Kidney tubule cell (primary cell): ENCODE measurements at regions not wholly inside any gene's neighbourhood (a gene's known extent, or its start where the extent isn't known, plus 50 kb on each side); places are given as distances from the start of the nearest gene placed in this dataset.

Source experiments
- DNase-seq: peaks from one replicate; pipeline ENCODE4 v3.0.0-alpha.2; 2018; ENCODE audit warnings: low spot score

DNA sequence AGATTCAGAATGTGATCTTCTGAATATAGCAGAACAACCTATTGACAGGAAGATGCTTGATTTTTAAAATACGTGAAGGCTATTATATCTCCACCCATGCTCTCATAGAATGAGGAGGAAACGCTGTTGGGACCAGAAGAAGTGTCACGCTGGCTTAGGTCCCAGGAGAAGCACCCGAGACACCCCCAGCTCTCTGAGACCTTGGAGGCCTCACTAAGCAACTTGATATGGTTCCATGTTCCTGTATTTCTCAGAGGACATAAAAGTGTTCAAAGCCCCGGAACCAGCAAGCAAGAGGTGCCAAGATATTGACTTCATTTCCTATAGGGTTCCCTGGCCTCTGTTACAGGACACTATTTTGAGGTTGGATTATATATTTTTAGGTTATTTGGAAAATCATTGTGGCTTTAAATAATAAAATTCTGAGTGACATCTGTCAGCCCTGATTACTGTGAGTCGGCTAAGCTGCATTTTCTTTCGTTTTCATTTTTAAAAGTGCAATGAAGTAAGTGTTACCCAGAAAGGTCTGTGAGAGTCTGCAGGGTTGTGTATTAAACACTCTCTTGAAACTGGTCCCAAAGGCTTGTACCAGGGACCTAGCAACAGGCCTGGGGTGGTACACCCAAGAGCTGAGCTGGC lies 400.0 kb downstream of the SOX9 start:
- DNase-seq, result no peak

DNA sequence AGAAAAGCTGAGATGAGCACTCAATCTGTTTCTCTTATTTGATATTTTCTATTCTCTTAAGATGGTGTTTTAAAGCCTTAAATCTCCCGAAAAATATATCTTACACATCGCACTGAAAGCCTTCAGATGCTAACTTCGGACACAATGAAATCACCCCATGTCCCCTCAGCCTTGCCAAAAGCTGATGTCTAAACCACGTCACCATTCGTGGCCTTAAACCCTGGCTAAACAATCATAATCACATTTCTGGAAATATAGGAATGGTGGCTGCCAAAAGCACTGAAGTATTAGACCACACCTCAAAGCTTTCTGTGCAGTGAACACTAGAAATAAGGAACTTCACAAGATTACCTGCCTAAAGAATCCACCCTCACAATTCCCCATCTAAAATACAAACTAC lies 402.7 kb downstream of the SOX9 start:
- DNase-seq, result no peak

DNA sequence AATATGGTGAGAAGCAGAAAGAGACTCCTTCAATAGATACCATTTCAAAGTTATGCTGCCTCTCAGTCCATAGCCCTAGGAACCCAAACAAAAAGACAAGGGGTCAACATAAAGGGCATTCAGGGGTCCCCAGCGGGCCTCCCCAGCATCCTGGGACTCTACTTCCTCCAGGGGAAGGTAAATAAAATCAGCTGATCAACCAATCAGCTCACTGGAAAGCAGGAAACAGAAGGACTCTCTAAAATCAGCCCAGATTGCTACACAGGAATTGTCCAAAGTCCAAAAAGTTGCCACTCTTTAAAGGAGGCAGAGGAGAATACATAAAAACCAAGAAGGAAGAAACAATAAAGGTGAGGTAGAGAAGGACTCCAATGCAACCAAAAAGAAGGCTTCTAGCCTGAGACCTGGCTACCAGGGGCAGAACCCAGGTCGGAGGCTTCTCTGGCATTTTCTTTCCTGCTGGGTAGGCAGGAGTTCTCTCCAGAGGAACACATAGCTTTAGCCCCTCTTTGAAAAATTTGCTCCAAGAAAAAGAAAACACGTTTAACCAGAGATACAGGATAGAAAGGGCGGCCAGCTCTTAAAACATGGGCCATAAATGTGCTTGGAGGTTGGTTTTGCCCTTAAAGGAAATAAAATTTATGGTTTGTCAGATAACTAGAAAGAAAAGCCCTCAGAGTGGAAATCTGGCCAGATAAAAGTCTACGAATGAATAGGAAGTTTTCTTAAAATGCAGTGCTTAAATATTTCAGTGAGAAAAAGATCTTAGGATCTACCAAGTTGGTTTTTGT lies 404.6 kb downstream of the SOX9 start:
- DNase-seq, result no peak

DNA sequence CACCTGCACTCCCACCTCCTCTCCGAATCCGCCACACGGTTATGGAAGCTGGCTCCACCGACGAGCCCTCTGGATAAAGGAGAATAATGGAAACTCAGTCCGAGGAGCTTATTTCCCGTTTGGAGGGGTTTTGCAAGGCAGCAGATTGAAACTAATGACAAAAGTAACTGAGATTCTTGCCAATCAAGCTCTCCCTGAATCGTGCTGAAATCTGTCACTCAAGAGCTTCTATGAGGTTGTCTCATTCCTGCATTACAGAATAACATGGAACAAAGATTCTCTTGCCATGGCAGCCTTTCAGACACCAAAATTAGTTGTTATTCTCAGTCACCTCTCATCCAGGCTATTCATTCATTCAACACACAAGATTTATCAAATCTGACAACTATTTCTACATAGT lies 405.9 kb downstream of the SOX9 start:
- no peak for DNase-seq

DNA sequence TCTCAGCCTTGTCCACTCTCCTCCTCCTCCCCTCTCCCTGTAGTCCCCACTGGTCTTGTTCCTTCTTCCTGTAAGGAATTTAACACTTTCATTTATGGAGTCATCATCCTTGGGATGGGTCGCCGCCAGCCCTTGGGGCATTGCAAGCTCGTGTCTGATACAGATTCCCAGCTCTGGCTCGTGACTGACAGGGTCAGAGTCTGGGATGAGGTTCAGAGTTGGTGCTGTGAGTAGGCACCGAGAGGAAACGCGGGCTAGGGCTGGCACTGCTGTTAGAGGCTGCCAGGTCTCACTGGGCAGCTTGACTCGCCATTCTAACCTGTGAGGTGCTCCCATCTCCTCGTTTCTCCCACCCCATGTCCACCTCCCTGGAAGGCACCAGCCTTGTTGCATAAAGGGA lies 407.0 kb downstream of the SOX9 start:
- DNase-seq, result no peak

DNA sequence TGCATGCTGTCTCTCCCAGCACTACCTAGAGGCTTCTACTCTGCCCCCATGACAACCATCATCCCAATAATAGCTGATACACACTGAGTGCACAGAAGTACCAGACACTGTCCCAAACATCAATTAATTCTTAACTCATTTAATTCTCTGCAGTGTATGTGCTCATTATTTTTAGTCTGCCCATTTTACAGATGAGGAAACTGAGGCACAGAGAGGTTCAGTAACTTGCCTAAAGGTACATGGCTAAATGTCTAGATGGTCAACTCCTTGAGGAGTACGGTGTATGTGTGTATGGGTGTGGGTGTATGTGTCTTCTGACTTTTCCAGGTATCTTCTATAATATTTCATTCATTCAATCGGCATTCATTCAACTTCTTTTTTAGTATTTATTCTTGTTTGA lies 407.9 kb downstream of the SOX9 start:
- no peak for DNase-seq

DNA sequence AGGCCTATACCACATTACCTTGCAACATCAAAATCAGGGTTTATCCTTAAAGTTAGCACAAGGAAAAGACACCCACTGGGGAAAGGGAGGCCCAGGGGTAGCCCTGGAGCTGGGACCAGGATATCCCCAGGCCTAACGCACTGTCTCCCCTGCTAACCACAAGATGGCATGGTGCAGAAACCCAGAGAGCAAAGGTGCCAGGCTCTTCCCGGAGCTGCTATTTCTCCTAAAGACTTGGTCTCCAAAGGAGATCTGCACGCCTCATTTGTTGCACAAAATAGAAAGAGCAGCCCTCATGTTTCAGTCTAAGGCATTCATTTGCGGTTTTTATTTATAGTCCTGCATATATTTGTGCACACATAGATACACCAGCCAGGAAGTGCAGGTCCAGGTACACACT lies 408.6 kb downstream of the SOX9 start:
- DNase-seq, result peak; percentile 21

DNA sequence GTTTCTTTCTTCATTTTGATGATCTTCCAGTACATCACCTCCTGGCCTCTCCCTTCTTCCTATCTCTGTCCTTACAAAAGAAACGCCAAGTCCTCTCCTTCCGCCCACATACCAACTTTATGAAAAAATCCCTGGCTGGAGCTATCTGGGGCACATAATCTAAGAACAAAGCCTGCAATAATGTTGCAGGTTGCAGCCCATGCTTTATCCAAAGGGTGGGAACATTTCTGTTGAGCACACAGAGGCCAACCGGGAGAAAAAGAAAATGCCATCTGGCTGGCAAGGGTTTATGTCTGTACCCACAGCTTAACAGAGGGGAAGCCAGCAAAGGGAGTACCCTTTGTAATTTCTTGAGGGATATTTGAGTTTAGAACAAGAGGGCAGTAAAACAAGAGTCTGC lies 409.6 kb downstream of the SOX9 start:
- no peak for DNase-seq

DNA sequence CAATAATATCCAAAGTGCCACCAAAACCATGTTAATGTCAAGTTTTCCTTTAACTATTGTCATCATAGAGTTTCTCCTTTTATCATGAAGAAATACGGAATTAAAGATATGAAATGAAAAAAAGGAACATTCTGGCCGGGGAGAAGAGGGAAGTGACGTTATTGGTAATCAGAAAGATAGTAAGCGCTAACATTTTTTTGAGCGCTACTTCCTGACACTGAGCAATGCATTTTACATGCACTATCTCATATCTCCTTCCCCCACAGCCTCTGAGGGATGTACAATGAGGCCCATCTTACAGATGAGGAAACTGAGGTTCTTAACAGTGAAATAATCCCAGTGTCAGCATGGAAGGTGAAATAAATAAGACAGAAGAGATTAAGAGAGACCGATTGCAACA lies 410.9 kb downstream of the SOX9 start:
- DNase-seq, result no peak

DNA sequence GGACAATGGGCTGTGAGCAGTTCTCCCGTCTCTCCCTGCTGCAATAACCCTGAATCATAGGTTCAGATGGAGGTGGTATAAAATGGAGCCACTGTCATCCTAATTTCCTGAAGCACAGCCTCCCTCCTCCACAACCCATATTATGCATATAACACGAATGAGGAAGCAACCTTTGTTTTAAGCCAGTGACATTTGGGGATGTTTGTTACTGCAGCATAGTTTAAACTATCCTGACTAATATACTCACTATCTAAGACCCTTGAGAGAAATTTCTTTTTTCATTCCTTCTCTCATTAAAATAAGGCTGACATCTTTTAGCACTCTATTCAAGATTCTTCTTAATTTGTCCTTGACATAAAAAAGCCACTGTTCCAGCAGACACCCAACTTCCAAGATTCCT lies 413.4 kb downstream of the SOX9 start:
- DNase-seq, result no peak

DNA sequence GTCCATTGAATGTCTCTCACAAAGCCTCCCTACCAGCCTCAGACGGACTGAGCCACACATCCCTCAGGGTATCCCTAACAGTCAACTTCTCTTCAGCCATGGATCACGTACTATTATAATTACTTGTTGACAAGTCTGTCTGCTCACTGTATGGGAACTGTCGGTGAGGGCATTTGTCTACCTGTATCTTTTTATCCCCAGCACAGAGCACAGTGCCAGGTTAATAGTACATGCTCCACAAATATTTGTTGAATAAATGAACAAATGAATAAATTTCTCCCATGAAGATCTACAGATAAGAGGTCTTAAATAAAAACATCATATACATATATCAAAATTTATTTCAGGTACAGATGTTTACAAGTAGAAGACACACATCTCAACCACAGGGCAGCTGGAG lies 414.0 kb downstream of the SOX9 start:
- DNase-seq, result no peak

DNA sequence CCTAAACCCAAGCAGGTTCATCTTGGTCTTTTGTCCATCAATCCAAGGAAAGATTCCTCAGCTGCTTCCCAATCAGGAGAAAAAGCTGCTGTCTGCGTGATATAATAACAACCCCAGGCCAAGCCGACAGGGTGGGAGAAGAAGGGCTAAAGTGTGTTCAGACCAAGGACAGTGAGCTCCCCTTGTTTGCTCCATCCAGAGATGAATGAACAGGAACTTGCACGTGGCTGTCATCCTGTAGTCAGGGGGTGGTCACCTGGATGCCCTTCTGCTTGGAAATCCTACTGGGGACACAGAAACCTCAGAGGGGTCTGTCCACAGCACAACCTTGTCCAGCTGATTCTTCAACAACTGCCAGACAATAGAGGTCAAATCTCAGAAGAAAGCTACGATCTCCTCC lies 414.5 kb downstream of the SOX9 start:
- DNase-seq, result no peak

DNA sequence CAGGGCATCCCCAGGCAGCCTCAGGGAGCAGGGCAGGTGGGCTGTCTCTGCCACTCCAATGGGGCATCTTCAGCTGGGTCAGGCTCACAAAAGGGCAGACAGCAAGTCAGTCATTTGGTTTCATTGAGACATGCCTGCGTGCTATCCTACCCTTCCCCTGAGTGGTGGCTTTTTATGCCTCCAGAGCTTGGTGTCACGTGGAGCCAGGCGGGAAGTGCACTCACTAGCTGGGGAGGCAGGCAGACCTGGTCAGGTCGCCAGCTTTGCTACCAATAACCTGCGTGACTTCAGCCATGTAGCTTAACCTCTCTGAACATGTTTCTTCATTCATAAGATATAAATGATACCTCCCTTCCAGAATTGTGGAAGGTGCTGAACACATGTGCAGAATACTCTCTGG lies 415.0 kb downstream of the SOX9 start:
- DNase-seq, result no peak

DNA sequence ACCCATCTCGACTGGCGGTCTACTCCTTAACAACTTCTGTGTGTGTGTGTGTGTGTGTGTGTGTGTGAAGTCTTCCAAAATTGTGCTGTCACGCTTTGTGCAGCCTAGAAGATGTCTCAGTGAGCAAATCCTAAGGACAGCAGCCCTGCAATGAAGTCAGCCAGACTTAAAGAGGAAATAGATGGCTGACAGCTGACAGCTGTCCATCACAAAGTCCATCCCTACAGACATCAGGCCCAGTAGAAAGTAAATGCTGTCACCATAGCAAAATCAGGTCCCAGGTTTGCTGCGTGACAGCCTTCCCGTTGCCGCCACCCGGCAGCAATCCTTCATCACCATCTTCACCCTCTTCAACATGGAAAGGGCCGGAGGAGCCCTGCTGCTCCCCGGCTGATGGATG lies 416.0 kb downstream of the SOX9 start:
- no peak for DNase-seq

DNA sequence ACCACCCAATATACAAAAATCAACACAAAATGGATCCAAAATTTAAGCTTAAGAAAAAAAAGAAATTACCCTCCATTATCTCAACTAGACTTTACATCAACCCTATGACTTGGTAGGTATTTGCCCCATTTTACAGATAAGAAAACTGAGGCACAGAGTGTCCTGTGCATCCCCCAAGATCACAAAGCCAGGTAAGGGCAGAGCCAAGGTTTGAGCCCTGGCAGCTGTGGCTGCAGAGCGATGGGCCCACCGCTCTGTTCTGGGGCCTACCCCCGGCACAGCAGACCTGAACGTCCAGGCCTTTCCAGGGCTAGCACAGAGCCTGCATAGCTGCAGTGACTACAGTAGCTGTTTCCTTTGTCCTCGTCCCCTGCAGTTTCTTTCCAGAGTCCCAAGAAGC lies 417.6 kb downstream of the SOX9 start:
- DNase-seq, result no peak

DNA sequence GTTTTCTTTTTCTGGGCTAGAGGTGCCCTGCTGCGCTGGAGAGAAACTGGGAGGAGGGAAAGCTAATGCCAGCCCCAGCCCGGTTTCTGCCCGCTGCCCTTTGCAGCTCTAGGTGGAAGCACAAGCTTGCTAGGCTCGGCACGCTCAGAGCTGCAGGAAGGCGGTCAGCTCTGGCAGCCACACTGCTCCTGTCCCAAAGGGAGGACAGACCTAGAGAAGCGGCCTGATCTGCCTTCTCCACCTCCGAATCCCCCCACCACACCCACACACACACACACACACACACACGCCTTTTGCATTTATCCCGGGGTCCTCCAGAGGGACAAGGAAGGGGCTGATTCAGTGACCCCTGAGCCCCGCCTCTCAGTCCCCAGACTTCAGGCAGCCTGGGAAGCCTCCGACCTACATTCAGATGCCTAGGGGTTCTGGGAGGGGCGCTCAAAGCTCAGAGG lies 418.1 kb downstream of the SOX9 start:
- DNase-seq, result no peak

DNA sequence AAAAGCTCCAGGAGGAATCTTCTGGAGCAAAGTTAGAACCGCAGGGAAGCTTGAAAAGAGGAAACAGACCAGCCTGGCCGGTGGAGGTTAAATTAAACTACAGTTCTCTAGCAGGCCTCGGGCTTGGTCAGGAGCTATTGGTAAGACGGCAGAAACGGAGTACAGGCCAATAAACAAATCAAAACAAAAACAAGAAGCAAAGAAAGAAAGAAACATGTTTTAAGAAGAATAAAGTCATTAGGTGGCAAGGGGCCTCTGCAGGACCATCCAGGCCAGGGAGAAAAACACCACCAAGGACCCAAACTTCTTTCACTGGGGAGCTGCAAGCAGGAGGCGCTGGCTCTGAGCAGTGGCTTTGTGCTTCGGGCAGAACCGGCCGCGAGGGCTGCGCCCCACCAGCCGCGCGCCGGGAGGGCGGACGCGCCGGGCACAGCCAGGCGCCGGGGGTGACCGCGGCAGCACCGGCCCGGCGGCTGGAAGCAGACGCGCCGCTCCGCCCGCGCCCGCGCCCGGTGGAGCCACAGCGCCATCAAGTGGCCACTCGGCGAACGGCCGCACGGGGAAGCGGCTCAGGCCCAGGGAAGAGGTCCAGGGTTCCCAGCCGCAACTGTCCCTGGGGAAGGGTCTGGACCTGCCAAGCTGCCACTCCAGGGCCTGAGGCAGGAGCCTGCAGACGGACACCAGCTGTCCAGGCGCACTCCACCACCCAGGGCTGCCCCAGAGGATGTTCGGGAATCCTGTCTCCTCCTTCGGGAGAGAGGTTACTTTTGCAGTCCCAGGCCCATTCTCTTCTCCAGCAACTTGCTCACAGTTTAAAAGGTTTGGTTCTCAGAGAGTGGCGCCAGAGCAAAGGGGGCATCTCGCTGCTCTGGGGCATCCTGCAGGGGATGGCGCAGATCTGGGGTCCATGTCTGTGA lies 419.4 kb downstream of the SOX9 start:
- DNase-seq, result peak; percentile 82

DNA sequence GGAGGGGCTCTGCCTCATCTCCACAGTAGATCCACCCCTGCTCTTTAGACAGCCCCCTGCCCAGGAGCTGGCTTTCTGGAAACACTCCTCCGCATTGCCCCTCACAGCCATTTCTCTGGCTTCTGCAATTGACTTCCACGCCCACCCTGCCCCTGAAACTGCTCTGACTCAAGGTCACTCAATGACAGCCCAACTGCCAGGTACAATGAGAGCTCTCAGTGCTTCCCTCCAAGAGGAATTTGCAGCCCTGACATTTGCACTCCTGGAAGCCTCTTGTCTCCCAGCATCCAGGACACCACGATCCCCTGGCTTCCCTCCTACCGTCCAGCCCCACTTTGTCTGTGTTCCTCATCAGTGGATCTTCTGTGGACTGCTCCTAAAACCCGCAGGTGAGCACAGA lies 421.5 kb downstream of the SOX9 start:
- DNase-seq, result no peak

DNA sequence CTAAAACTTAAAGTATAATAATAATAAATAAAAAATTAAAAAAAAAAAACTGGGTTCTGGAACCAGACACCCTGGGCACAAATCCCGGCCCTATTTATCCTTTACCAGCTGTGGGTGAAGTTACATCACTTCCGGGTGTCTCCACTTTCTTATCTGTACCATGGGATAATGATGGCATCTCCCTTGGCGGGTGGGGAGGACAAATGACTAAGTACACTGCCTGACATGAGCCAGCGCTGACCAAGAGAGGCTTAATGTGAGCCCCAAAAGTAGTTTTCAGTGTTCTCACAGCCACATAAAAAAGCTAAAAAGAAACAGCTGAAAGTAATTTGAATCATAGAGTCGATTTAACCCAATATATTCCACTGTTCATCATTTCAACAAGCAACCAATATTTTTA lies 424.9 kb downstream of the SOX9 start:
- no peak for DNase-seq

DNA sequence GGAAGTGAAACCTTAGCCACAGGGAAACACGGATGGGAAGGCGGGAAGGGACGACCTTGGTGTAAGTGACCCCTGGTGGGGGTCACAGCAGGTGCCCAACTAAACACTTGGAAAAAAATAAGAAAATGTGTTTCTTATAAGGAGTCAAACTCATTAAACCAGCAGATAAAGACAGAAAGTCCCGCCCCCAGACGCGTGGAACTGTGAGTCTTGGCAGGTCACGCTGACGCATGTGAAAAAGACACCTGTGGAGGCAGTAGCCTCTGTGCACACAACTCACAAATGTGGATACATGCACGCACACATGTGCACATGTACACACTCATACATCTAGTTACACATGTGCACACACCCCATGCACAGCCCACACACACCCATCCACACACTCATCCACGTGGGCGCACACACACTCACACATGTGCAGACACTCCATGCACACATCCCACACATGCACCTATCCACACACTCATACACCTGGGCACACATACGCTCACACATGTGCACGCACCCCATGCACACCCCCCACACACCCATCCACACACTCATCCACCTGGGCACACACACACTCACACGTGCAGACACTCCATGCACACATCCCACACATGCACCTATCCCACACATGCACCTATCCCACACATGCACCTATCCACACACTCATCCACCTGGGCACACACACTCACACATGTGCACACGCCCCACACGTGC lies 432.4 kb downstream of the SOX9 start:
- DNase-seq, result no peak

DNA sequence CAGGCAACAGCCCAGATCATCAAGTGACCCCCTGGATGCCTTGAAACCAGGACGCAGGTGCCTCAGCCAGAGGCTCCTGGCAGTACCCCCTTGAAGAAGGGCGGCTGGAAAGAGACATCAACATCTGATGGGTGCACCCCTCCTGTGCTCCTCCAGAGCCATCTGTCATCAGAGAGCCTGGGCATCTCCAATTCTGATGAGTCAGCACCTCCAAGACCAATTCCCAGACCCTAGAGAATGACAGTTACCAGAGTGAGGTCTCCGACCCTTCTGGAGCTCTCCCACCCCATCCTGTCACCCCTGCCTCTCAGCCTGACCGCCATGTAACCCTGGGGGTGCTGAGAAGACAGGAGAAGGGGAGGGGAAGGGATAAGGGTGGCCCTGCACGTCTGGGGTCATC lies 433.7 kb downstream of the SOX9 start:
- no peak for DNase-seq

DNA sequence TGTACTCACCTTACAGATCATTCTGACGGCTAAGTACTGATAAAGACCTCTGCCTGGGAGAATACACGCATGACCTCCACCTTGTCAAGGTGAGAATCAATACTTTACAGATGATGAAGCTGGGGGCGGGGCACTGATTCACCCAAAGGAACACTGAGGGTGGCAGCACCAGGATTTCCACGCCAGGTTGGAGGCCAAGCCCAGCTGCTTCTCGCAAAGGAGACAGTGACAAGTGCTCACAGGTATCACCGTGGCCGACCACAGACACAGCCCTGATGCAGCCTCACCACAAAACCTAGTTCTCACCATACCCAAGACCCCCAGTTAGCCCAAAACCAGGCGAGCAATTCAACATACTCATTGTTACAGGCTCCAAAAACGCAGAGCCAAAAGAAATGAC lies 434.2 kb downstream of the SOX9 start:
- DNase-seq, result no peak
